D721Med (cell line): ENCODE measurements at regions not wholly inside any gene's neighbourhood (a gene's known extent, or its start where the extent isn't known, plus 50 kb on each side); places are given as distances from the start of the nearest gene placed in this dataset.

ENCODE experiments used
- DNase-seq: peaks from one replicate; pipeline ENCODE4 v3.0.0; 2011; ENCODE audit warnings: low spot score; ENCODE audit not compliant: insufficient read length
- FAIRE-seq: peaks from 2 replicates; lab custom pipeline; 2011; peaks lifted over from hg19 to GRCh38; lab: Jason Lieb, UNC
- TF ChIP-seq, protein P1 (sequence below): IDR thresholded peaks from 2 replicates; pipeline ENCODE4 v1.5.1; 2012; ENCODE audit warnings: mild to moderate bottlenecking, control low read depth; ENCODE audit not compliant: insufficient read depth; ENCODE audit errors: missing control alignments

DNA sequence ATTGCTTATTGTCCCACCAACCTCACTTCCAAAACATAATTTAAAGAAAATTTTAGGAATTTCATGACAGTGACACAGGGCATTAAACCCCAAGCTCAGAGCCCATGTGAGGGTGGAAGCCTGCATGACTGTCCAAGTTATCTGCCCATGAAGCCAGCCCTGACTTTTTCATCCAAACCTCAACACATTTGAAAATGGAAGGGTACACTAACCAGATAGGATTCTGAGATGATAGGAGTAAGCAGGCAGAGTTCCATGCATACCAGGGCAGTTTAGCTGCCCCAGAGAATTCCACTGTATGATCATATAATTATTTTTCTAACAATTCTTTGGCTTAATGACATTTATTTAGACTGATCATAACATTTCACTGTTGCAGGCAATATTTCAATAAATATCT, 986.0 kb downstream of the TTLL7 start:
- TF ChIP-seq, protein P1, sequence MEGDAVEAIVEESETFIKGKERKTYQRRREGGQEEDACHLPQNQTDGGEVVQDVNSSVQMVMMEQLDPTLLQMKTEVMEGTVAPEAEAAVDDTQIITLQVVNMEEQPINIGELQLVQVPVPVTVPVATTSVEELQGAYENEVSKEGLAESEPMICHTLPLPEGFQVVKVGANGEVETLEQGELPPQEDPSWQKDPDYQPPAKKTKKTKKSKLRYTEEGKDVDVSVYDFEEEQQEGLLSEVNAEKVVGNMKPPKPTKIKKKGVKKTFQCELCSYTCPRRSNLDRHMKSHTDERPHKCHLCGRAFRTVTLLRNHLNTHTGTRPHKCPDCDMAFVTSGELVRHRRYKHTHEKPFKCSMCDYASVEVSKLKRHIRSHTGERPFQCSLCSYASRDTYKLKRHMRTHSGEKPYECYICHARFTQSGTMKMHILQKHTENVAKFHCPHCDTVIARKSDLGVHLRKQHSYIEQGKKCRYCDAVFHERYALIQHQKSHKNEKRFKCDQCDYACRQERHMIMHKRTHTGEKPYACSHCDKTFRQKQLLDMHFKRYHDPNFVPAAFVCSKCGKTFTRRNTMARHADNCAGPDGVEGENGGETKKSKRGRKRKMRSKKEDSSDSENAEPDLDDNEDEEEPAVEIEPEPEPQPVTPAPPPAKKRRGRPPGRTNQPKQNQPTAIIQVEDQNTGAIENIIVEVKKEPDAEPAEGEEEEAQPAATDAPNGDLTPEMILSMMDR, result no peak
- no peak for FAIRE-seq
- no peak for DNase-seq

DNA sequence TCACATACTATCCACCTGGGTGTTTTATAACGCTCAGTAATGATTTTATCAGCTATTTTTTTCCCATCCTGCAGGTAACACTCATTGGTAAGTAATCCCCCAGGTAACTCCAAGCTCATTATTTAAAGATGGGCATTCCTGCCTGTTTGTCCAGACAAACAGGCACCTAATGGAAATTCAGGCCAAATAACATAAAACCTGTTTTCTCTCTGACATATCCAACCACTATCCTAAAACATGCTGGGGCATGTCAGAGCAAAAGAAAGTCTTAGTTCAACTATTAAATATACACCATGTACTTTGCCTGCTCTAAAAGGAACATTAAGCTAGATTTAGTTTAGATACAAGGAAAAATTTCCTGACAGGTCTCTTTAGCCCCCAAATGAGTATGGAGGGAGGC, 987.7 kb downstream of the TTLL7 start:
- DNase-seq, result no peak
- no peak for FAIRE-seq
- TF ChIP-seq, protein P1, result no peak

DNA sequence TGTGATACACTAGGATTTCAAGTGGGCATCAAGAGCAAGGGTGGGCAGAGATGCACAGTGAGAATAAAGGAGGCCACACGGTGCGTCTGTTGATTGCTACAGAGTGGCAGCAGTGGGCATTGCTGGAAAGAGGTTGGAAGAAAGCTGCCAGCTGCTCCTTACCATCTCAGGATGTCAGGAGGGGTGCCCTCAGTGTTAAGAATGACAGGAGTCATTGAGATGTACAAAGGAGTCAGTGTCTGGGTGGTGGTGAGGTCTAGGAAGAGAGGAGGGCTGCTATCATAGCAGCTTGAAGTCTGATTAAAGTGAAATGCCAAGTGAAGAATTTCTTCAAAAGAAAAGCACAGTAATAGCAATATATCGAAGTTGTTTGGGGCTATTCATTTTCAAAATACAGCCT, 992.7 kb downstream of the TTLL7 start:
- no peak for FAIRE-seq
- no peak for DNase-seq
- TF ChIP-seq, protein P1, result no peak

DNA sequence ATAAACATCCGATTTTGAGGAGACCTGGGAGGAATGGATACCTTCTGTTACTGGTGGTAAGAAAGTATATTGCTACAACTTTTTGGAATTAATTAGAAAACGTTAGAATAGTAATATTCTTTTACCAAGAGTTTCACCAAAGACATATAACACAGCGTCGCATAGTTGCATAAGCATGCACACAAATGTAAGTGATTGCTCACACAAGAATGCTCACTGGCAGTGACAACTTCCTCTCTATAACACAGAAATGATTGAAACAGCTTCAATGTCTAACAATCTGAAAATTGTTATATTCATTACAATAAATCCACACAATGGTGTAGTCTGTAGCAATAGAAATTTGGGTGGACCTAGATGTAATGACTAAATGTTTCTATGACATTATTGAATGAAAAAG, 998.6 kb downstream of the TTLL7 start:
- TF ChIP-seq, protein P1, result no peak
- FAIRE-seq (no peak), DNase-seq (no peak)

DNA sequence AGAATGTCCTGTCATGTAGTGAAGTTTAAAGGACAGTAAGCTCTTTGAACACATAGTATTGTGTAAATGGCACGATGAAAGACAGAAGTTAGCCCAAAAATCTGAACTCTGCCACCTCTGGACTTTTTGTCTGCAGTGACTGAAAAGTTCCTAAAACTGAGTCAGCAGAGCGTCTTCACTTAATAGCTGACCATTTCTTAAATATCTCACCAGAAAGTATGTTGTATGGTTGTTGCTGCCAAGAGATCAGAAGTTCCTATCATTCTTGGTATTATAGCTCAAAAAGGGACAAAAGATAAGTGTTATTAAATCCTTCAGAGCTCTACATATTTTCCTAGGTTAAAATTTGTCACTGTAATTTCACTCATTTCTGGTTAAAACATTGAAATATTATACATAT, 1003.0 kb downstream of the TTLL7 start:
- FAIRE-seq, result no peak
- TF ChIP-seq, protein P1, result no peak
- no peak for DNase-seq

DNA sequence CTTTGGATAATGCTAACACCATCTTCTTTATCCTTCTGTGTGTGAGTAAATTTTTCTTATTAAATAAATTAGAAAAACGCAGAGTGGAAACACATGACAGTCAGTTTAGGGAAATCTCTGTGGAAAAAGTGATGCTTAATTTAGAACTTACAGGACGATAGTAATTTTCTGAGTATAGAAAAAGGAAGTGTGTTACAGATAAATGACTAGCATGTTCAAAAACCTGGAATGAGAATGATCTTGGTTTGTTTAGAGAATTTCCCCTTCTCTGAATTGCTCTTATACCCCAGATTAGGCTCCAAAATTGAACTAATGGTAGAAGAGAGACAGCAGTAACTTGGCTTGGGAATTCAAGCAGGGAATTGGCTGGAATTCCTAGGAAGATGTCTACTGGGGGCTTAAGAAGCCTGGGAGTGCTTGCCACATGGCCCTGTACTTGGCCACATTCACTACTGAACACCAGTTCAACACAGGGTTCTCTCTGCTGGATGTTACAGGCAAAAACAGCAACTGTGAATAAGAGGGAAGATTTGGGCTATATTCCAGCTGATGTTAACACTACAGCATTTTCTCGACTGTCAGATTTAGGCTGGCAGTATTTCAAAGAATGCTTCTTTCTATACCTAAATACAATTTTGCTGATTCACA, 1004.2 kb downstream of the TTLL7 start:
- TF ChIP-seq, protein P1, result no peak
- FAIRE-seq, result no peak
- no peak for DNase-seq

DNA sequence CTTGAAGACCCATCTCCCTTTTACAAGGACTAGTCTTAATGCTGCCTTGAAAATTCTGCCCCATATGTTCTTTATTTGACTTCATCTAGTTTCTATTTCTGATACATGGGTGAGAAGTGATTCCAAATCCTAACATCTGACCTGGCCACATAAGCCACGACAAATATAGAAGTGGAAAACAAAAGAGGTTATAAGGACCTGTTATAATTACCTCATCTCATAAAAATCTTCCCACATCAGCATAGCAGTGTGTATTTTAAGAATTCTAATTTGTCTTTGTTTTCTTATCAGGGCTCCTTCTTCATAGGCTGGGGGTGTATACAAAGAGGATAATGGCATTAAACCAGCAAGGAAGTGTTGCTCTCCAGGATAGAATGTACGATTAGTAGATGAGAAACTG, 1007.4 kb downstream of the TTLL7 start:
- no peak for DNase-seq
- FAIRE-seq, result no peak
- TF ChIP-seq, protein P1, result no peak
